ENCODE measurements at regions not wholly inside any gene's neighbourhood (a gene's known extent, or its start where the extent isn't known, plus 50 kb on each side); places are given as distances from the start of the nearest gene placed in this dataset.

DNA sequence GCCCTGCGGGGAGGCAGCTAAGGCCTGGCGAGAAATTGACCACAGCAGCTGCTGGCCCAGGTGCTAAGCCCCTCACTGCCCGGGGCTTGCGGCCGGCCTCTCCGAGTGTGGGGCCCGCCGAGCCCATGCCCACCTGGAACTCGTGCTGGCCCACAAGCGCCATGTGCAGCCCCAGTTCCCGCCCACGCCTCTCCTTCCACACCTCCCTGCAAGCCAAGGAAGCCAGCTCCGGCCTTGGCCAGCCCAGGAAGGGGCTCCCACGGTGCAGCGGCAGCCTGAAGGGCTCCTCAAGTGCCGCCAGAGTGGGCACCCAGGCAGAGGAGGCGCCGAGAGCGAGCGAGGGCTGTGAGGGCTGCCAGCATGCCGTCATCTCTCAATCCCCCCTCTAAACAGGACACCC lies 304.6 kb upstream of the FAM98A start:
- TF ChIP-seq GABPA (IDR thresholded peaks at IDR 0.05 in 1 of 2, conservative IDR thresholded peaks at IDR 0.05 in 1 of 2) (no peak), FOXA2 (IDR thresholded peaks at IDR 0.05) (no peak), MAX (IDR thresholded peaks at IDR 0.05) (no peak), SP1 (IDR thresholded peaks at IDR 0.05) (no peak), RXRA (IDR thresholded peaks at IDR 0.05) (no peak), FOXA1 (IDR thresholded peaks at IDR 0.05) (no peak), NR2F2 (IDR thresholded peaks at IDR 0.05) (no peak), CTCF (IDR thresholded peaks at IDR 0.05; ENCODE audit: low read depth, low read length, missing input control) (no peak), HNF4A (conservative IDR thresholded peaks at IDR 0.05) (no peak), JUND (IDR thresholded peaks at IDR 0.05) (no peak), ATF3 (IDR thresholded peaks at IDR 0.05) (no peak), ZBTB33 (IDR thresholded peaks at IDR 0.05) (no peak), EGR1 (IDR thresholded peaks at IDR 0.05; ENCODE audit: low read depth in 2 of 2) (no peak), TAF1 (conservative IDR thresholded peaks at IDR 0.05) (no peak), YY1 (IDR thresholded peaks at IDR 0.05) (no peak)
- TF ChIP-seq, protein P1, sequence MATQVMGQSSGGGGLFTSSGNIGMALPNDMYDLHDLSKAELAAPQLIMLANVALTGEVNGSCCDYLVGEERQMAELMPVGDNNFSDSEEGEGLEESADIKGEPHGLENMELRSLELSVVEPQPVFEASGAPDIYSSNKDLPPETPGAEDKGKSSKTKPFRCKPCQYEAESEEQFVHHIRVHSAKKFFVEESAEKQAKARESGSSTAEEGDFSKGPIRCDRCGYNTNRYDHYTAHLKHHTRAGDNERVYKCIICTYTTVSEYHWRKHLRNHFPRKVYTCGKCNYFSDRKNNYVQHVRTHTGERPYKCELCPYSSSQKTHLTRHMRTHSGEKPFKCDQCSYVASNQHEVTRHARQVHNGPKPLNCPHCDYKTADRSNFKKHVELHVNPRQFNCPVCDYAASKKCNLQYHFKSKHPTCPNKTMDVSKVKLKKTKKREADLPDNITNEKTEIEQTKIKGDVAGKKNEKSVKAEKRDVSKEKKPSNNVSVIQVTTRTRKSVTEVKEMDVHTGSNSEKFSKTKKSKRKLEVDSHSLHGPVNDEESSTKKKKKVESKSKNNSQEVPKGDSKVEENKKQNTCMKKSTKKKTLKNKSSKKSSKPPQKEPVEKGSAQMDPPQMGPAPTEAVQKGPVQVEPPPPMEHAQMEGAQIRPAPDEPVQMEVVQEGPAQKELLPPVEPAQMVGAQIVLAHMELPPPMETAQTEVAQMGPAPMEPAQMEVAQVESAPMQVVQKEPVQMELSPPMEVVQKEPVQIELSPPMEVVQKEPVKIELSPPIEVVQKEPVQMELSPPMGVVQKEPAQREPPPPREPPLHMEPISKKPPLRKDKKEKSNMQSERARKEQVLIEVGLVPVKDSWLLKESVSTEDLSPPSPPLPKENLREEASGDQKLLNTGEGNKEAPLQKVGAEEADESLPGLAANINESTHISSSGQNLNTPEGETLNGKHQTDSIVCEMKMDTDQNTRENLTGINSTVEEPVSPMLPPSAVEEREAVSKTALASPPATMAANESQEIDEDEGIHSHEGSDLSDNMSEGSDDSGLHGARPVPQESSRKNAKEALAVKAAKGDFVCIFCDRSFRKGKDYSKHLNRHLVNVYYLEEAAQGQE (IDR thresholded peaks at IDR 0.05), result no peak
- Histone ChIP-seq H3K4me1 (ENCODE audit: control insufficient read depth in 4 of 4, insufficient read depth in 4 of 4, low read length in 3 of 4) (no peaks in the 10 kb centered on the region), H3K36me3 (ENCODE audit: control insufficient read depth in 4 of 4, insufficient read depth in 3 of 4, low read depth in 1 of 4, low read length in 3 of 4) (no peaks in the 10 kb centered on the region), H3K27ac (ENCODE audit: low read depth in 1 of 2, low read length in 2 of 2) (no peak overlapping the region), H3K4me3 (ENCODE audit: low read depth in 1 of 3, low read length in 3 of 3) (no peak overlapping the region), H3K27me3 (ENCODE audit: control insufficient read depth in 4 of 4, insufficient read depth in 4 of 4, low read length in 3 of 4) (no peaks in the 10 kb centered on the region), H3K9ac (ENCODE audit: low read depth in 1 of 2, low read length in 2 of 2) (no peak overlapping the region), H3K9me3 (ENCODE audit: control insufficient read depth in 4 of 4, low read length in 3 of 4) (no peaks in the 10 kb centered on the region)
- no peak for DNase-seq (ENCODE audit: low spot score)
- WGBS, result 93% methylated on average over 21 of the region's 21 CpGs

- no peaks in the 10 kb centered on the region for H3K9me3 ChIP-seq (ENCODE audit: control insufficient read depth in 4 of 4, low read length in 3 of 4)
- no peak overlapping the region for H3K9ac ChIP-seq (ENCODE audit: low read depth in 1 of 2, low read length in 2 of 2)
- H3K27ac ChIP-seq (ENCODE audit: low read depth in 1 of 2, low read length in 2 of 2), result no peak overlapping the region
- H3K36me3 ChIP-seq (ENCODE audit: control insufficient read depth in 4 of 4, insufficient read depth in 3 of 4, low read depth in 1 of 4, low read length in 3 of 4), result no peaks in the 10 kb centered on the region
- H3K4me3 ChIP-seq (ENCODE audit: low read depth in 1 of 3, low read length in 3 of 3), result no peak overlapping the region
- H3K4me1 ChIP-seq (ENCODE audit: control insufficient read depth in 4 of 4, insufficient read depth in 4 of 4, low read length in 3 of 4), result no peaks in the 10 kb centered on the region
- DNase-seq (ENCODE audit: low spot score), result no peak
- H3K27me3 ChIP-seq (ENCODE audit: control insufficient read depth in 4 of 4, insufficient read depth in 4 of 4, low read length in 3 of 4), result no peaks in the 10 kb centered on the region
- WGBS, result 97% methylated on average over 10 of the region's 10 CpGs
- TF ChIP-seq EGR1 (IDR thresholded peaks at IDR 0.05; ENCODE audit: low read depth in 2 of 2) (no peak), RAD21 (IDR thresholded peaks at IDR 0.05) (no peak), SP1 (IDR thresholded peaks at IDR 0.05) (no peak), NR2F2 (IDR thresholded peaks at IDR 0.05) (no peak), RXRA (IDR thresholded peaks at IDR 0.05) (no peak), HNF4A (conservative IDR thresholded peaks at IDR 0.05) (no peak), CTCF (IDR thresholded peaks at IDR 0.05; ENCODE audit: low read depth, low read length, missing input control) (no peak), TAF1 (conservative IDR thresholded peaks at IDR 0.05) (no peak), YY1 (IDR thresholded peaks at IDR 0.05) (no peak), FOXA2 (IDR thresholded peaks at IDR 0.05) (no peak), ATF3 (IDR thresholded peaks at IDR 0.05) (no peak), GABPA (IDR thresholded peaks at IDR 0.05 in 1 of 2, conservative IDR thresholded peaks at IDR 0.05 in 1 of 2) (no peak), ZBTB33 (IDR thresholded peaks at IDR 0.05) (no peak)
These were observed 304.1 kb upstream of the FAM98A start for GRCh38 chr2:33903215-33903614.
